Tibial nerve (tissue), 4 donors: ENCODE measurements at regions not wholly inside any gene's neighbourhood (a gene's known extent, or its start where the extent isn't known, plus 50 kb on each side); places are given as distances from the start of the nearest gene placed in this dataset.

ENCODE experiments used
- EP300 ChIP-seq, 2 donors: sonication (generic); formaldehyde crosslinking; IDR thresholded peaks; one replicate each; pipeline ENCODE4 v1.6.1; 2017; ENCODE audit warnings: antibody characterized with exemption in 2 of 2, mild to moderate bottlenecking in 1 of 2
- POLR2A ChIP-seq, 2 donors: fragments of 450-650 bp; IDR thresholded peaks; one replicate each; pipeline ENCODE4 v1.6.1; 2017; ENCODE audit warnings: antibody characterized with exemption in 2 of 2, mild to moderate bottlenecking in 2 of 2, moderate library complexity in 2 of 2
- TF ChIP-seq, protein P1 (sequence below), 5 experiments: fragments of 200-600 bp in 3 of 5; fragments of 450-650 bp in 2 of 5; sonication (generic) in 3 of 5; IDR thresholded peaks; one replicate each; pipeline ENCODE4 v1.5.1; 2016 to 2019; ENCODE audit warnings: antibody characterized with exemption in 5 of 5, mild to moderate bottlenecking in 3 of 5, moderate library complexity in 2 of 5

DNA sequence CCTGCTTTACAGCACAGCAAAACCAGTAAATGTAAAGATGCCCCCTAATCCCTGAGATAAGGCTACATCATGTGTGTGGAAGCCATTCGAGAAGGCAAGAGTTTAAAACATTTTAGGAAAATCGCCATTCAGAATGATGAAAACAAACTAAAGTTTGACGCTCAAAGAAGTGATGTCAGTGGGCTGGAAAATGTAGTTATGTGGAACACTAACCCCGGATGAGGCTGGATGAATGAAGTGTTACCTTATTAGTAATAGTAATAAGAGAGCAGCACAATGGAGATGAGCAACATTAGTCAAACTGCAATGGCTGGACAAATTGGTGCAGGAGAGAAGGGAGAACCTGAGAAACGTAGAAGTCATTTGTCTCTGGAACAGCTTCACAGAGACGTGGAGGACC lies 130.7 kb upstream of the ARID1B start:
- TF ChIP-seq, protein P1, sequence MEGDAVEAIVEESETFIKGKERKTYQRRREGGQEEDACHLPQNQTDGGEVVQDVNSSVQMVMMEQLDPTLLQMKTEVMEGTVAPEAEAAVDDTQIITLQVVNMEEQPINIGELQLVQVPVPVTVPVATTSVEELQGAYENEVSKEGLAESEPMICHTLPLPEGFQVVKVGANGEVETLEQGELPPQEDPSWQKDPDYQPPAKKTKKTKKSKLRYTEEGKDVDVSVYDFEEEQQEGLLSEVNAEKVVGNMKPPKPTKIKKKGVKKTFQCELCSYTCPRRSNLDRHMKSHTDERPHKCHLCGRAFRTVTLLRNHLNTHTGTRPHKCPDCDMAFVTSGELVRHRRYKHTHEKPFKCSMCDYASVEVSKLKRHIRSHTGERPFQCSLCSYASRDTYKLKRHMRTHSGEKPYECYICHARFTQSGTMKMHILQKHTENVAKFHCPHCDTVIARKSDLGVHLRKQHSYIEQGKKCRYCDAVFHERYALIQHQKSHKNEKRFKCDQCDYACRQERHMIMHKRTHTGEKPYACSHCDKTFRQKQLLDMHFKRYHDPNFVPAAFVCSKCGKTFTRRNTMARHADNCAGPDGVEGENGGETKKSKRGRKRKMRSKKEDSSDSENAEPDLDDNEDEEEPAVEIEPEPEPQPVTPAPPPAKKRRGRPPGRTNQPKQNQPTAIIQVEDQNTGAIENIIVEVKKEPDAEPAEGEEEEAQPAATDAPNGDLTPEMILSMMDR (IDR thresholded peaks at IDR 0.05) = no peak
- TF ChIP-seq EP300 (IDR thresholded peaks at IDR 0.05) (no peak), POLR2A (IDR thresholded peaks at IDR 0.05) (no peak)
